Neural crest cell (in vitro differentiated cells): ENCODE measurements at regions not wholly inside any gene's neighbourhood (a gene's known extent, or its start where the extent isn't known, plus 50 kb on each side); places are given as distances from the start of the nearest gene placed in this dataset.

Experiments
- DNase-seq: peaks from one replicate; pipeline ENCODE4 v3.0.0; 2021; ENCODE audit warnings: low read depth, mixed read lengths, low spot score
- H3K27ac Mint-ChIP-seq: one replicate; pipeline ENCODE4 v1.8.0; 2021; ENCODE audit warnings: mild to moderate bottlenecking, mixed read lengths; ENCODE audit not compliant: unreplicated experiment
- H3K27me3 Mint-ChIP-seq: 2 replicates; pipeline ENCODE4 v1.8.0; 2021; ENCODE audit warnings: low read depth, mild to moderate bottlenecking, mixed read lengths
- H3K36me3 Mint-ChIP-seq: 2 replicates; pipeline ENCODE4 v1.8.0; 2021; ENCODE audit warnings: low read depth, mild to moderate bottlenecking, mixed read lengths
- H3K4me1 Mint-ChIP-seq: 2 replicates; pipeline ENCODE4 v1.8.0; 2021; ENCODE audit warnings: mixed read lengths
- H3K4me3 Mint-ChIP-seq: one replicate; pipeline ENCODE4 v1.8.0; 2021; ENCODE audit warnings: mild to moderate bottlenecking, mixed read lengths
- H3K9me3 Mint-ChIP-seq: 2 replicates; pipeline ENCODE4 v1.8.0; 2021; ENCODE audit warnings: mixed read lengths
- TF ChIP-seq, protein P1 (sequence below): fragments of 200-600 bp; sonication (generic); conservative IDR thresholded peaks from 2 replicates; pipeline ENCODE4 v1.5.0; 2021; ENCODE audit warnings: antibody characterized with exemption, mild to moderate bottlenecking

DNA sequence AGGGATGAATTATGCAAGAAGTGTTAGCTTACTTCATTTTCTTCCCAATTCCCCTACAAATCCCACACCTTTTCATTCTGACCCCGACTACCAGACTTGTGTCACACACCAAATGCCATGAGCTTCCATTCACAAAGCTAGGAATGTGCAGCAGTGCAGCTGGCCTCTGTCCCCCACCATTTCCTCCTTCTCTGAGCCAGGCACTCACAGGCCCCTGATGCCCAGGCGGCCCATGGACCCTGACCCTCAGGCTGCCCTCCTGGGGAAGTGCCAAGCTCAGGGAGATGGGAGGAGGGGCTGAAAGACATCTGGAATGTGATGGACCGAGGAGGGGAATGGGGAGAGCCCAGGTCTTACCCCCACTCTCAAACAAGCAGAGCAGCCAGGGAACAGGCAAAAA, 67.0 kb upstream of the BCOR start:
- H3K4me3 Mint-ChIP-seq, result no peak overlapping the region
- no peak for DNase-seq
- H3K36me3 Mint-ChIP-seq, result peaks cover 2% of the 10 kb centered on the region
- H3K27ac Mint-ChIP-seq, result no peak overlapping the region
- TF ChIP-seq, protein P1, sequence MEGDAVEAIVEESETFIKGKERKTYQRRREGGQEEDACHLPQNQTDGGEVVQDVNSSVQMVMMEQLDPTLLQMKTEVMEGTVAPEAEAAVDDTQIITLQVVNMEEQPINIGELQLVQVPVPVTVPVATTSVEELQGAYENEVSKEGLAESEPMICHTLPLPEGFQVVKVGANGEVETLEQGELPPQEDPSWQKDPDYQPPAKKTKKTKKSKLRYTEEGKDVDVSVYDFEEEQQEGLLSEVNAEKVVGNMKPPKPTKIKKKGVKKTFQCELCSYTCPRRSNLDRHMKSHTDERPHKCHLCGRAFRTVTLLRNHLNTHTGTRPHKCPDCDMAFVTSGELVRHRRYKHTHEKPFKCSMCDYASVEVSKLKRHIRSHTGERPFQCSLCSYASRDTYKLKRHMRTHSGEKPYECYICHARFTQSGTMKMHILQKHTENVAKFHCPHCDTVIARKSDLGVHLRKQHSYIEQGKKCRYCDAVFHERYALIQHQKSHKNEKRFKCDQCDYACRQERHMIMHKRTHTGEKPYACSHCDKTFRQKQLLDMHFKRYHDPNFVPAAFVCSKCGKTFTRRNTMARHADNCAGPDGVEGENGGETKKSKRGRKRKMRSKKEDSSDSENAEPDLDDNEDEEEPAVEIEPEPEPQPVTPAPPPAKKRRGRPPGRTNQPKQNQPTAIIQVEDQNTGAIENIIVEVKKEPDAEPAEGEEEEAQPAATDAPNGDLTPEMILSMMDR, result no peak
- peaks cover 40% of the 10 kb centered on the region for H3K27me3 Mint-ChIP-seq
- H3K4me1 Mint-ChIP-seq, result peaks cover 67% of the 10 kb centered on the region
- H3K9me3 Mint-ChIP-seq, result no peaks in the 10 kb centered on the region

DNA sequence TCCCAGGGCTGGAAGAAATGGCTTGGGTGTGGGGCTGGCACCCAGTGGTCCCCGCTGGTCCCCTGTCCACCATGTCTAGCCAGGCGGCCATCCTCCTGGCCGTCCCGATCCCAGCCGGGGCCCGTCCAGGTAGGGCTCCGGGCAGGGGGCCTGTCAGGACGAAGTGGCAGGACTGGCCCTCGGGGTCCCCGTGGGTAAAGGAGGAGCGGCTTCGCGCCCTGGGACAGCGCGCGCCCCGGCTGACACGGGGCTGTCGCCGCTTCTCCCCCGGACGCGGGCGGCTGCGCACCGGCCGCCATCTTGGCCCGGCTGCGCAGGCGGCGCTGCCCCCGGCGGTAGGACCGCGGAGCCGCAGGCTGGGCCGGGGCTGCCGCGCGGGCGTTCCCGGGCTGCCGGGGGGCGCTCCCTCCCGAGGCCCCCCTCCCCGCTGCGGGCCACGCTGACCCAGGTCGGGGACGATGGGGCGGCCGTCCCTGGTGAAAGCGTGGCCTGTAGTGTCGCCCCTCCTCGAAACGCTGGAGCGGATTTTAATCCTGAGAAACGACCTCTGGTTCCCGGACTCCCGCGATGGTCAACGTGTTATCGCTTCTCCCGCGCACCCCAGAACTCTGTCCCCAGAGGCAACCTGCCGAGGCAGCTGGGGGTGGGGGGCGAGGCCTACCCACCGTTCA, 60.4 kb upstream of the BCOR start:
- Mint-ChIP-seq H3K9me3 (no peaks in the 10 kb centered on the region), H3K27ac (peak overlapping the region; percentile 64), H3K36me3 (peaks cover 6% of the 10 kb centered on the region), H3K4me1 (peaks cover 45% of the 10 kb centered on the region), H3K4me3 (peak overlapping the region; percentile 83), H3K27me3 (peaks cover 11% of the 10 kb centered on the region)
- peak; percentile 29 for DNase-seq
- TF ChIP-seq, protein P1, result peak; percentile 57

DNA sequence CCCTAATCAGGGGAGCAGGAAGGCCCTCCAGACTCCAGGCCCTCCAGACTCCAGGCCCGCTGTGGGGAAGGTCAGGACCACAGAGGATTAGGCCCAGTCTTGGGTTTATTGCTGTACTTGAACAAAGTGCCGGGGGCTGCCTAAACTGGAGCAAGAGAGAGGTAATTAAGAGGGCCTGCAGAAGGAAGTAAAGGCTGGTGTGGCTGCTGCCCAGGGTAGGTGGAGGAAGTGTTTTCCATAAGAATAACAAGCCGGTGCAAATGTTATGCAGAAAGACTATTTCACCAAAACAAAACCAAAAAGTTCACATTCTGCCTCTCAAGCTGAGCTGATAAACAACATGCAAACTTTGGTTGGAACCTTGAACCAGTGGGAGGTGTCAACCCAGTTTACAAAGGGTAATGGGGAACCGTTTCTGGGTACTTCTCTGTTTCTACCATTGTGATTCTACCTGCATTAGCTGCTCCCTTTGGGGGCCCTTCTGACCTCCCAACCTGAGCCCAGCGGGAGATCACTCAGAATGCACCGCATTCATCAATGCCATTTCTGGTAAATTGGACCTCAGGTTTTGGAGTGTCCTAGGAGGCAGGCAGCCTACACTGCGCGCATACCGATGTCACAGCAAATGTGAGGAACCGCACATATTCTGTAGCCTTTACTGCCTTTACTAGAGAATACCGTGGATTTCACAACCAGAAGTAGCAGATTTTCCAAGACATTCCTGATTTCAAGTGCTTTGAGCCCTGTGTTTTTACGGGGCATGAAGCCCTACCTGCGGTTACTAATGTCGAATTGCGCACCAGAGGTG, 59.7 kb upstream of the BCOR start:
- DNase-seq, result no peak
- Mint-ChIP-seq H3K36me3 (peaks cover 6% of the 10 kb centered on the region), H3K27ac (no peak overlapping the region), H3K9me3 (no peaks in the 10 kb centered on the region), H3K4me3 (peak overlapping the region; percentile 75), H3K4me1 (peaks cover 38% of the 10 kb centered on the region), H3K27me3 (peaks cover 11% of the 10 kb centered on the region)
- TF ChIP-seq, protein P1, result no peak

- H3K36me3 Mint-ChIP-seq, result peaks cover 6% of the 10 kb centered on the region
- H3K27me3 Mint-ChIP-seq, result peaks cover 10% of the 10 kb centered on the region
- no peak for DNase-seq
- peak overlapping the region; percentile 75 for H3K4me3 Mint-ChIP-seq
- H3K27ac Mint-ChIP-seq, result no peak overlapping the region
- TF ChIP-seq, protein P1, result no peak
- peaks cover 30% of the 10 kb centered on the region for H3K4me1 Mint-ChIP-seq
- H3K9me3 Mint-ChIP-seq, result no peaks in the 10 kb centered on the region
Observed at GRCh38 chrX:40156470-40157227, 58.9 kb upstream of the BCOR start.

GRCh38 chrX:40155589-40156469, 58.1 kb upstream of the BCOR start:
- H3K9me3 Mint-ChIP-seq, result no peaks in the 10 kb centered on the region

More at GRCh38 chrX:40155589-40156469, 58.1 kb upstream of the BCOR start:
- TF ChIP-seq, protein P1, result no peak
- Mint-ChIP-seq H3K36me3 (peaks cover 6% of the 10 kb centered on the region), H3K27me3 (peaks cover 11% of the 10 kb centered on the region), H3K4me3 (peak overlapping the region; percentile 90), H3K4me1 (peaks cover 29% of the 10 kb centered on the region), H3K27ac (no peak overlapping the region)
- DNase-seq, result no peak
